ENCODE measurements at regions not wholly inside any gene's neighbourhood (a gene's known extent, or its start where the extent isn't known, plus 50 kb on each side); places are given as distances from the start of the nearest gene placed in this dataset.

DNA sequence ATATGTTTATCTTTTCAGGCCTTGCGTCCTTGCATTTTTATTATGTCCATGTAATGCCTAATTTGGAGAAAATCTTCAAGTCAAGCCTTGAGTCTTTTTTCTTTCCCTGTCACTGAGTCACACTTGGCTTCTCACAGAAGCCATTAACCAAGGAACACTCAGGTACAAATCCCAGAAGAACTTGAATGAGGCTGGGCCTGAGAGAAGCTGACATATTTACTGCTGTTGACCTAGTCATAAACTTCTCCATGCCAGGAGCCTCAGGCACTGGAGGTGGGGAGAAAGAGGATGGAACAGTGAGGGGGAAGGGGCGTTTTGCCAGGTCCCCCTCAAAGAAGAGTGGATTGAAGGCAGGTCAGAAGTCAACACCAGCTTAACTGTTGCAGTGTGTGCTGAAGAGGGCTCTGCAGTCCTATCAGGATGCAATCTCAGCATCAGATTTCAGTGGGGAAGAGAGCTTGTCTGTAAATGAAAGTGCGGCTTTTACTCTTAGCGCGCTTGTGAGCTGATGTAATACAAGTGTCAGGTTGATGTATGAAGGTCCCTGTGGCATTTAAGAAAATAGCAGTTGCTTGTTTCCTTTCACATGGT is 526.0 kb downstream of the ETS1 start:
- no peak for DNase-seq

DNA sequence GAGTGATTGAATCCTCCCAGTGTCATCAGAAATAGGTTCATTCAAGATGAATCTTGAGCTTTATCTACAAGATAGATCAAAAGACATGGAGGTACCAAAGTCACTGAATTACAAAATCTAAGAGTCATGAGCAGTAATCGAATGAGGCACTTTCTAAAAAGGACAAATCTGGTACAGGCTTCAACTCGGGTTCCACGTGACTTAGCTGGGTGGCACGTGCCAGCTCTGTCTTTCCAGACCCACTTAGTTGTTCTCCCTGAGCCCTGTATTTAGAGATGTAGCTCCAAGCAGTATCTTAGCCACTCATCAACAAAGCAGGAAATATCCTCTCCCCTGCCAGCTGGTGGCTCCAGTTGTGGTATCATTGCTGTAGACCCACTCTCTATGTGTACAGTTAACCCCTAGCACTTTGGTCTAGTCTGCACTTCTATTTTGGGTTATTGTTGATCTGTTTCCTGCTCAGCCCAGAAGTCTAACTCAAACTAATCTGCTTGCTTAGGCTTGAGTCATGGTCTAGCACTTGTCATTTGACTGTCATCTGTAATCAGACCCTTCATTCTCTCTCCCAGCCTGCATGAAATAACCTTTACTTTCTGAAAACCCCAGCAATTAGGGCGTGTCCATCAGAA is 528.7 kb downstream of the ETS1 start:
- peak; percentile 21 for DNase-seq

GRCh38 chr11:128057786-128058395 is 529.5 kb downstream of the ETS1 start:
- DNase-seq, result no peak

DNA sequence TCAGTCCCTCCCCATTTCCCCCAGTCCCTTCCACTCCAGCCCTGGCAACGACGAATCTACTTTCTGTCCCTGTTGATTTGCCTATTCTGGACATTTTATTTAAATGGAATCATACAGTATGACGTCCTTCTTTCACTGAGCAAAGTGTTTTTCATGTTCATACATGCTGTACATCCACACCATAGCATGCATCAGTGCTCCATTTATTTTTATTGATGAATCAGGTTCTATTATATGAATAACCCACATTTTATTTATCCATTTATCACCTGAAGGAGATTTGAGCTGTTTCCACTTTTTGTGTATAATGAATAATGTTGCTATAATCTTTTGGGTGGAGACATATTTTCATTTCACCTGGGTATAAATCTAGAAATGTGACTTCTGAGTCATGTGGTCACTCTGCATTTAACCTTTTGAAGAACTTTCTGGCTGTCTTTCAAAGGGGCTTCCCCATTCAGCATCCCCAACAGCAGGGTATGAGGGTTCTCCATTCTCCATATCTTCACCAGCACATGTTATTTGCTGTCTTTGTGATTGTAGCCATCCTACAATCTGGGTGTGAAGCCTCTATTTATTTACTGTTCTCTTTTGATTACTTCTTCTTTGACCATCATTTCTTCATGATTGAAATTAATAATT is 531.7 kb downstream of the ETS1 start:
- DNase-seq, result no peak

DNA sequence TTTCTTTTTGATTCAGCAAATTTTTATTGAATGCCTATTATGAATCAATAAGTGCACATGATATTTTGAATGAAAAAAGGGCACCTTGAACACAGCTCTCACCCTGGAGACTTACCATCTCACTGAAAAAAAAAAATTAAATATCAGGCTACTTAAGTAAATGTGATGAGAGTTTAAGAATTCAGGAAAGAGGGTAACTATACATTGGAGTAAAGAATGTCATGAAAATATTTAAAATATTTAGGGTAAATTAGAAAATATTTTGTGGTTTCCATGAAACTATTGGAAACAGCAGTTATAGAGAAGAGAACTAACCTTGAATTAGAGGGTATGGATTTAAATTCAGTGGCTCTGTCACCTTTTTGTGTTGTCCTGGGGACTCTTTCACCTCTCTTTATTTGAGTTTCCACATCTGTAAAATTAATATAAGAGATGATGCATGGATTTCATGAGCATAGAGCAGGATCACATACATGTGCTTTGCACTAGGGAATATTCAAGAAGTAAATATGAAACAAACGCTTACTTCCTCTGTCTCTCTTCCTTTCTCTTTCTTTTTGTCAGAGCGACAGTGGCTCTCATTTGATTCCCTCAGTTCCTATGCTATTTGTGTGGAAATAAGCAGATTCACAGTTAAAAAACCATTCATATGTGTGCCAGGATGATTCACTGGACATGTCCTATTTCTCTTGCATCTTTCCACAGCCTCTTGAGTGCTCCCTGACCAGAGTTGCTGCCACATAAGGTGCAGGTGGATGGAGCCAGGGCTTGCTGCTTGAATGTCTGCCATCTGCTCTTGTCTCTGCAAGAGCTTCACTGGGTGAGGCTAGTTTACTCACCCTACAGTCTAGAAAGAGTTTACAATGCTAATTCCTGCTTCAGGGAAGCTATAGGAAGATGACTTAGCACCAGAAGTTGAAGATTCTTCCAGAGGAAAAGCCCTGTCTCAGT is 533.1 kb downstream of the ETS1 start:
- DNase-seq, result peak; percentile 39

DNA sequence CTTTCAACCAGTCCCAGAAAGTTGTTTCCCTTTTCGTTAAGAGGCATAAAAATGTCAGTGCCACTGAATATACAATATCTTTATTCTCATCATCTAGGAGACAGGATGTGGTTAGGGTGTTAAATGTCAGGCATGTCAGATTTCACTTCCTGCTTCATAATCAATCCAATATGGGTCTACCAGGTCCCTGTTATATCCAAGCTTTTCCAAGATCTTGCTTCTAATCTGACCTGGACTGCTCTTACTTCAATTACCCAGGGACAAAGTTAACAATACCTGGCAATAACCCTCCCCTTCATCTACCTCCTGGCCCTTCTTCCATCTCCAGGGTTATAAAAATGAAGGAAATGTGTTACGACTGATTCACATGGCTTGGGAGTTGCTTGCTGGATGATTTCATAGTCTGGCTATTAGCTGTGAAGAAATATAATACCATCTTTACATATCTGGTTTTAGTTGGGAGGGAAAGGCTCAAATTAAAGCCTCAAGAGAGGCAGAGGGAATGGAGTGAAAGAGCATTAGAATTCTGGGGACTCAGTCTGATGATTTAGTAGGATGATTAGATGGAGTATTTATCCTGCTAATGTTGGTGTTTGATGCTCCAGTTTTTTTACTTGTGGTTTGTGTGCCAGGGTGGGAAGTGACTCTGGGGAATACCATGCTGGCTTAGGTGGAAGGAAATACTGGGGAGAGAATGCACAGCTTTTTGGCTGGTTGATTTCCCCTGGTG is 534.3 kb downstream of the ETS1 start:
- no peak for DNase-seq

GRCh38 chr11:128048121-128048520 is 539.2 kb downstream of the ETS1 start:
- DNase-seq, result no peak

GRCh38 chr11:128047026-128047425 is 540.3 kb downstream of the ETS1 start:
- DNase-seq, result no peak

DNA sequence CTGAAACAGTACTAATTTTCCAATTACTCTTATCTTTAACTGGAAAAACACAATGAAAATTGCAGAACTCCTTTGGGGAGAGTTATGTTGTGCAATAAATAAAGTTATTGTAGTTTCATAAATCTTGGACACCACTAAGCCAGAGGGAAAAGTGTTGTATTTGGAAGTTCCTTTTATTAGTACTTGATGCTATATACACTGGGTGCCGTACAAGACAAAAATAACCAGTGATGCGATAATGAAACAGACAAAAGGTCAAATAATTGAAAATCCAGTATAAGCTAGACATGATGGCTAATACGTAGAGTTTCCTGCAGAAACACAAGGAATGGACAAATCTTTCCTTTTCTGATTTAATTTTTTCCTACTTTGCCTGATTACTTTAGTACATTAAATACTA is 541.1 kb downstream of the ETS1 start:
- no peak for DNase-seq

- DNase-seq, result no peak
Observed at GRCh38 chr11:128045094-128045725, 542.1 kb downstream of the ETS1 start.

GRCh38 chr11:128042290-128042751 is 545.0 kb downstream of the ETS1 start:
- no peak for DNase-seq

DNA sequence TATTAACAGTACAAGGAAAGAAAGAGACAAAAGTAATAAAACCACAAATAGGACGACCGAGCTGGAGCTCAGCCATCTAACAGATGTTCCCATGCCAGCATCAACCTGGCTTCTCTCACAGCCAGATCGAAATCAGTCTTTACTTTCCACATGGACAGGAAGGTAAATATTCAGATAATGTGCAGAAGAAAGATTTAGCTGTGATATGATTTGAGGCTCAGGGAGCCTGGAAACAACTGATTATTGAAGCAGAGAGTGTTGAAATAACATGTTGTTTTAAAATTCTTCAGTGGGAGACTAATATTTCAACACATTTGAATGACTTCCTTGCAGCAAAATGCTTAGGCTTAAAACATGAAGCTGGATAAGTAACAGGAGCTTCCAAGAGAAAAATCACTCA is 546.8 kb downstream of the ETS1 start:
- DNase-seq, result no peak

GRCh38 chr11:128039140-128040021 is 548.0 kb downstream of the ETS1 start:
- peak; percentile 84 for DNase-seq

GRCh38 chr11:128036556-128037093 is 550.7 kb downstream of the ETS1 start:
- DNase-seq, result no peak

DNA sequence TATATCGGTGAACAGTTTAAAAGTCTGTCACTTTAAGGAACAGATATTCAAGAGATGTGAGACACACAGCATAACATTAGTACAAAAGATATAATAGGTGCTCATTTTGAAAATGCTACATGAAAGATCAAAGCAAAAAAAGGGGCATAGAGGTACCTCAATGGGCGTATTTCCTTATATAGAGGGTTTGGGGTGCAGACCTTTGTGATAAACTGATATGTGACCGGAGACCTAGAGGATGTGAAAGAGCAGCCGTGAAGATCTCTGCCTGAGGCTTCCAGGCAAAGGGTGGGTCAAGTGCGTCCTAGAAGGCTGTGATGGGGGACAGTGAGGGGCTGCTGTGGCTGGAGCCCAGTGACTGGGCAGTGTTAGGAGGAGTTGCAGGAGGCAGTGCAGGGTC is 551.4 kb downstream of the ETS1 start:
- DNase-seq, result no peak

- peak; percentile 77 for DNase-seq
Observed at GRCh38 chr11:128031538-128032134, 555.7 kb downstream of the ETS1 start.

- no peak for DNase-seq
Observed at GRCh38 chr11:128029219-128029722, 558.1 kb downstream of the ETS1 start.

DNA sequence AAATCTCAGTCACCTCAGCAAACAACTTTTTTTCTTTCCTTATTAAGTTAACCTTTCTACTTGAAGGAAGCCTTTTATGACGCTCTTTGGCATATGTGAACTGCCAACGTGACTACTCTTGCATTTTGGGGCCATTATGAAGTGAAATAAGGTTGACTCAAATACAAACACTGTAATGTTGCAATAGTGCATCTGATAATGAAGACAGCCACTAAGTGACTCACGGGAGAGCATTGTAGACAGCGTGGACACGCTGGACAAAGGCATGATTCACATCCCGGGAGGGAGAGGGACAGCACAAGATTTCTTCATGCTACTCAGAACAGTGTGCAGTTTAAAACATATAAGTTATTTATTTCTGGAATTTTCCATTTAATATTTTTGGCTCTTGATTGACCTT is 560.8 kb downstream of the ETS1 start:
- DNase-seq, result no peak

DNA sequence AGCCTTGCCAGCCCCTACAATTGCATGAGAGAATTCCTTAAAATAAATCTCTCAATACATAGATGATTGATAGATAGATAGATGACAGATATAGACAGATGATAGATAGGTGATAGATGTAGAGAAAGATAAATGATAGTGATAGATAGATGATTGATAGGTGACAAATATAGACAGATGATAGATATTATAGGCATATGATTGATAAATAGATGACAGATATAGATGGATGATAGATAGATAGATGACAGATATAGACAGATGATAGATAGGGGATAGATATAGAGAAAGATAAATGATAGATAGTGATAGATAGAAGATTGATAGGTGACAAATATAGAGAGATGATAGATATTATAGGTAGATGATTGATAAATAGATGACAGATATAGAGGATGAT is 564.6 kb downstream of the ETS1 start:
- DNase-seq, result no peak

DNA sequence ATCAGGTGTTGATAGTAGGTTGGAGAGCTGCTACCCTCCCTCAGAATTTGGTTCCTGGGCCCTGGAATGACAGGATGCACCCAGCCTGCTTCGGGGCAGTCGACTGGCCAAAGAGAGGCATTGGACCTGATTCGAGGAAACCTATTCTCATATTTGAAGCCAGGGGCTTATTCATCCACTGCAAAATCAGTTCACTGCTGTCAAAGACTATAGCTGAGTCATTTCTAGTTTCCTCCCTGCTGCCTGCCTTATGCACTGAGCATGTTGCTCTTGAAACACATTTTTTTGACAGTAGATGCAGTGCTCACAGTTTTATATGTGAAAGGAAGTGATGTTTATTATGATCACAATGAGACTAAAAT is 565.4 kb downstream of the ETS1 start:
- no peak for DNase-seq

All from CD4-positive, alpha-beta T cell treated with Interleukin-17A for 4 hours (primary cell).